ENCODE measurements at regions not wholly inside any gene's neighbourhood (a gene's known extent, or its start where the extent isn't known, plus 50 kb on each side); places are given as distances from the start of the nearest gene placed in this dataset.

- TF ChIP-seq CTCF (IDR thresholded peaks at IDR 0.05; ENCODE audit: insufficient read depth, low read length) (no peak), POLR2AphosphoS5 (IDR thresholded peaks at IDR 0.05; ENCODE audit: low read depth) (no peak)
Observed at GRCh38 chr7:124201768-124202349, 169.0 kb upstream of the TMEM229A start.

Data from HL-60 (cell line).